OCI-LY7 (cell line): ENCODE measurements at regions not wholly inside any gene's neighbourhood (a gene's known extent, or its start where the extent isn't known, plus 50 kb on each side); places are given as distances from the start of the nearest gene placed in this dataset.

ENCODE experiments used
- BruUV-seq: library from RNA; stranded (reverse); fragments of 400-500 nt; replicated peaks from 2 replicates; lab custom pipeline; 2021; lab: Mats Ljungman, UMichigan
- CTCF ChIA-PET: fragments of 300-600 bp; sonication (Branson Sonifier 250); formaldehyde crosslinking; loops from one replicate; lab custom pipeline; 2022; ENCODE audit warnings: antibody characterized with exemption; ENCODE audit not compliant: unreplicated experiment; lab: Charles Lee
- POLR2A ChIA-PET: fragments of 300-600 bp; sonication (Branson Sonifier 250); formaldehyde crosslinking; loops from one replicate; lab custom pipeline; 2022; ENCODE audit warnings: antibody characterized with exemption; lab: Charles Lee
- DNase-seq: peaks from one replicate; pipeline ENCODE4 v3.0.0-alpha.2; 2015; ENCODE audit warnings: low spot score
- H2AFZ ChIP-seq: fragments of 200-600 bp; sonication (generic), shearing (Covaris generic); 2 replicates; pipeline ENCODE4 v1.6.1; 2014; ENCODE audit warnings: mild to moderate bottlenecking, antibody characterized with exemption, low read length, moderate library complexity
- H3K27ac ChIP-seq: fragments of 200-600 bp; sonication (generic); 2 replicates; pipeline ENCODE4 v1.5.1; 2014; ENCODE audit warnings: mixed run types, low read depth, mild to moderate bottlenecking, moderate library complexity, low read length, inconsistent platforms; ENCODE audit not compliant: poor library complexity, severe bottlenecking
- H3K36me3 ChIP-seq: fragments of 200-600 bp; sonication (generic); 2 replicates; pipeline ENCODE4 v1.6.1; 2014; ENCODE audit warnings: mild to moderate bottlenecking, antibody characterized with exemption, low read length, moderate library complexity, mixed read lengths; ENCODE audit not compliant: insufficient read depth
- H3K4me1 ChIP-seq: fragments of 200-600 bp; sonication (generic); 2 replicates; pipeline ENCODE4 v1.5.1; 2014; ENCODE audit warnings: mild to moderate bottlenecking, low read length; ENCODE audit not compliant: insufficient read depth, poor library complexity, severe bottlenecking
- H3K4me2 ChIP-seq: fragments of 200-600 bp; sonication (generic); 2 replicates; pipeline ENCODE4 v1.6.1; 2014; ENCODE audit warnings: mild to moderate bottlenecking, low read length
- H3K4me3 ChIP-seq: fragments of 200-600 bp; sonication (generic); 2 replicates; pipeline ENCODE4 v1.5.1; 2014; ENCODE audit warnings: mild to moderate bottlenecking, low read depth, low read length; ENCODE audit not compliant: poor library complexity, severe bottlenecking
- H3K79me2 ChIP-seq: fragments of 200-600 bp; sonication (generic); 2 replicates; pipeline ENCODE4 v1.6.1; 2016; ENCODE audit warnings: low read depth, mild to moderate bottlenecking, low read length, moderate library complexity, mixed read lengths; ENCODE audit not compliant: insufficient read depth
- H3K9me2 ChIP-seq: fragments of 200-600 bp; sonication (generic); 2 replicates; pipeline ENCODE4 v1.6.1; 2016; ENCODE audit warnings: mild to moderate bottlenecking, low read length, mixed read lengths; ENCODE audit not compliant: insufficient read depth
- H3K9me3 ChIP-seq: fragments of 200-600 bp; sonication (generic); 2 replicates; pipeline ENCODE4 v1.6.1; 2014; ENCODE audit warnings: mild to moderate bottlenecking, mixed run types, low read length, mixed read lengths
- H4K20me1 ChIP-seq: fragments of 200-600 bp; sonication (generic); 2 replicates; pipeline ENCODE4 v1.6.1; 2014; ENCODE audit warnings: mild to moderate bottlenecking, antibody characterized with exemption, low read length, moderate library complexity, mixed read lengths; ENCODE audit not compliant: insufficient read depth
- EZH2phosphoT487 ChIP-seq: fragments of 200-600 bp; sonication (generic); IDR thresholded peaks from 2 replicates; pipeline ENCODE4 v1.6.1; 2018; ENCODE audit warnings: low read depth, borderline replicate concordance, mild to moderate bottlenecking, mixed run types, antibody characterized with exemption, low read length, moderate library complexity, mixed read lengths
- intact Hi-C: fragments of 100-400 bp; cut with micrococcal nuclease; formaldehyde crosslinking; loops from one replicate; pipeline ENCODE4 v1.10.0; 2022; ENCODE audit not compliant: unreplicated experiment
- TF ChIP-seq, protein P1 (sequence below): fragments of 200-600 bp; sonication (generic); conservative IDR thresholded peaks from 2 replicates; pipeline ENCODE4 v1.5.1; 2014; ENCODE audit warnings: mild to moderate bottlenecking, antibody characterized with exemption, low read length, moderate library complexity, mixed read lengths

DNA sequence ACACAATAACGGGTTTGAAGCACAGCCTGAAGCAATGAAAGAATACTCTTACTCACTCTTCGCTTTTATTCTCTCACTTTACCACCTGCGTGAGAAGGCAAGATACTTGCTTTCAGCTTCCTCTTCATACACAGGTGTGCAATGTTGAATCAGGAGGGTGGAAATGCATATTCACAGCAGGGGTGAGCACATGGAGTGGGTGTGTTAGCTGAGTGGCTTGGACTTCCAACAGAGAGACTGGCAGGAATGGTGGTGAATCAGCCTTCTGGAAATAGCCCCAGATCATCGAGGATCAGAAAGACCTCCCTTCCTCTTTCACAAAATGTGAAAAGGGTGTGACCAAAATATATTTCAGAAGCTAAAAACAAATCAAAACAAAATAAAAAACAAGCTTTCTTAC is 521.2 kb downstream of the STIM2 start:
- Histone ChIP-seq H2AFZ (no peak overlapping the region), H3K79me2 (no peaks in the 10 kb centered on the region), H3K9me2 (no peaks in the 10 kb centered on the region), H3K9me3 (no peaks in the 10 kb centered on the region), H3K27ac (no peak overlapping the region), H3K36me3 (no peaks in the 10 kb centered on the region), H3K4me2 (no peak overlapping the region), H4K20me1 (no peaks in the 10 kb centered on the region), H3K4me3 (no peak overlapping the region), H3K4me1 (no peaks in the 10 kb centered on the region)
- TF ChIP-seq EZH2phosphoT487, result no peak
- TF ChIP-seq, protein P1, sequence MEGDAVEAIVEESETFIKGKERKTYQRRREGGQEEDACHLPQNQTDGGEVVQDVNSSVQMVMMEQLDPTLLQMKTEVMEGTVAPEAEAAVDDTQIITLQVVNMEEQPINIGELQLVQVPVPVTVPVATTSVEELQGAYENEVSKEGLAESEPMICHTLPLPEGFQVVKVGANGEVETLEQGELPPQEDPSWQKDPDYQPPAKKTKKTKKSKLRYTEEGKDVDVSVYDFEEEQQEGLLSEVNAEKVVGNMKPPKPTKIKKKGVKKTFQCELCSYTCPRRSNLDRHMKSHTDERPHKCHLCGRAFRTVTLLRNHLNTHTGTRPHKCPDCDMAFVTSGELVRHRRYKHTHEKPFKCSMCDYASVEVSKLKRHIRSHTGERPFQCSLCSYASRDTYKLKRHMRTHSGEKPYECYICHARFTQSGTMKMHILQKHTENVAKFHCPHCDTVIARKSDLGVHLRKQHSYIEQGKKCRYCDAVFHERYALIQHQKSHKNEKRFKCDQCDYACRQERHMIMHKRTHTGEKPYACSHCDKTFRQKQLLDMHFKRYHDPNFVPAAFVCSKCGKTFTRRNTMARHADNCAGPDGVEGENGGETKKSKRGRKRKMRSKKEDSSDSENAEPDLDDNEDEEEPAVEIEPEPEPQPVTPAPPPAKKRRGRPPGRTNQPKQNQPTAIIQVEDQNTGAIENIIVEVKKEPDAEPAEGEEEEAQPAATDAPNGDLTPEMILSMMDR, result no peak
- no TSS peak for BruUV-seq
- CTCF ChIA-PET, result no interaction called here
- no peak for DNase-seq
- intact Hi-C loops, result no loop called here
- POLR2A ChIA-PET, result interaction anchor here (0.5 to 0.9 kb wide), 5 partner anchors 8 to 604 kb away, joined by 3 to 5 read pairs (median 4); no protein-coding TSS in a partner anchor

DNA sequence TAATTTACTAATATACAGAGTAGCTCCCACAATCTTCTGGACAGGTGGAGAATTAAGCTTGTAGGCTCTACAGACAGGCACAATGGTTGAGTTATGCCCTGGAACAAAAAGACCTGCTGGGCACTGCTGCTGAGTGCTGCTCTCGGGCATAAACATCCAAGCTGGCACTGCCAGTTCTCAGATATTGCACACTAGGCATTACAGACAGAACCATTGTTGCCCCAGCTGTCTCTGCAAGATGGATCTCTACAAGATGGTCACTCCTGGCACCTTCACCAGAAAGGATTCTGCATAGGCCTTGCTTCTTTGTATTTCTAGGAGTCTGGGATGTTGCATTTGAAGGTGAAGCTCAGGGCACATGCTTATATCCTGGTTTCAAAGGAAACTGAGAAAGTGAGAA is 527.1 kb downstream of the STIM2 start:
- intact Hi-C loops, result no loop called here
- Histone ChIP-seq H3K27ac (no peak overlapping the region), H3K9me3 (no peaks in the 10 kb centered on the region), H3K4me3 (no peak overlapping the region), H2AFZ (no peak overlapping the region), H3K36me3 (no peaks in the 10 kb centered on the region), H3K79me2 (no peaks in the 10 kb centered on the region), H3K4me2 (no peak overlapping the region), H3K4me1 (no peaks in the 10 kb centered on the region), H3K9me2 (no peaks in the 10 kb centered on the region), H4K20me1 (no peaks in the 10 kb centered on the region)
- TF ChIP-seq, protein P1, result no peak
- TF ChIP-seq EZH2phosphoT487, result no peak
- DNase-seq, result no peak
- BruUV-seq, result no TSS peak
- ChIA-PET CTCF (no interaction called here), POLR2A (interaction anchor here (0.7 to 1.2 kb wide), 3 partner anchors 14 to 235 kb away, joined by 3 to 4 read pairs (median 3); no protein-coding TSS in a partner anchor)

DNA sequence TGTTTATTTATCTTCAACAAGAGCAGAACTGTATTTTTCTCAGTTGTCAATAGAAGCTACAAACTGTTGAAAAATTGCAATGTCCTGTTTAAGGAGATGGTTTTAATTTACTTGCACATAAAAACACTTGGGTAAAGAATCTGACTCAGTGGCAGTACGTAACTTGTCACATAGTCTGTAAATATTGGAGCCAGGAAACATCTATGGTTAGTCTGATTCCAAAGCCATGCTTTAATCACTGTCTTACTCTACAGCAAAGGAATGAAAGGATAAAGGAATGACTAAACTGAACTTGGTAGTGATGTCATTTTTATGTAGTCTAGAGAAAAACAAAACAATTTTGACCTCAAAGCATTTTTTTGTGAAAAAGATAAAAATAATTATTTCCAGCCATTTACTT is 537.2 kb downstream of the STIM2 start:
- no peak overlapping the region for H3K4me2 ChIP-seq
- no peak overlapping the region for H3K27ac ChIP-seq
- no peak overlapping the region for H2AFZ ChIP-seq
- no peaks in the 10 kb centered on the region for H3K9me3 ChIP-seq
- H3K4me3 ChIP-seq, result no peak overlapping the region
- no peaks in the 10 kb centered on the region for H3K9me2 ChIP-seq
- no peak for DNase-seq
- CTCF ChIA-PET, result no interaction called here
- TF ChIP-seq, protein P1, result no peak
- no peak for TF ChIP-seq EZH2phosphoT487
- intact Hi-C loops, result no loop called here
- H4K20me1 ChIP-seq, result no peaks in the 10 kb centered on the region
- BruUV-seq, result no TSS peak
- no peaks in the 10 kb centered on the region for H3K4me1 ChIP-seq
- no peaks in the 10 kb centered on the region for H3K36me3 ChIP-seq
- no peaks in the 10 kb centered on the region for H3K79me2 ChIP-seq
- POLR2A ChIA-PET, result no interaction called here
